ENCODE measurements at regions not wholly inside any gene's neighbourhood (a gene's known extent, or its start where the extent isn't known, plus 50 kb on each side); places are given as distances from the start of the nearest gene placed in this dataset.

DNA sequence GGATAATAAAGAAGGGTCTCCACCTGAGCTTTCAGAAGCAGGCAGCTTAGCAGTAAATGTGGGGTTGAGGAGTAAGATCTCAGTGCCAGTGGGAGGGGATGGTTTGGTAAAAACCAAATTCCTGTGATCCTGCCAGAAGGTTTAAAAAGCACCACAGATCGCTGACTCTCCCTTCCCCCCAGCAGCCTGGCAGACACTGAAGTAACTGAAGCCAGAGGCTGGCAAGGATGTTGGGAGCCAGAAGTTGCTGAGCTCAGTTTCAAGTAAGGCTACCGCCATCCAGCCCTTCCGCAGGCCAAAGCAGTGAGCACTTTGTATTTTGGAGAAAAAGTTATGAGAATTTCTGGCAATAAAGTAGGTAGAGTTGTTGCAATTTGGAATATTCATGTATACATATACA lies 246.4 kb downstream of the ZNF621 start:
- H3K9me2 ChIP-seq (replicated peaks; ENCODE audit: low read depth, low read length): no peaks in the 10 kb centered on the region
- H2AFZ ChIP-seq (ENCODE audit: low read length): no peak overlapping the region
- H3K27me3 ChIP-seq (ENCODE audit: insufficient read depth, low read length, poor library complexity, severe bottlenecking): no peaks in the 10 kb centered on the region
- H4K20me1 ChIP-seq (ENCODE audit: insufficient read depth, low read length, poor library complexity, severe bottlenecking): no peaks in the 10 kb centered on the region
- no peaks in the 10 kb centered on the region for H3F3A ChIP-seq (ENCODE audit: low read depth)
- H3K9me3 ChIP-seq (ENCODE audit: insufficient read depth, low read depth, low read length): no peaks in the 10 kb centered on the region
- H3K9ac ChIP-seq (ENCODE audit: low read depth, low read length, poor library complexity, severe bottlenecking): no peak overlapping the region
- no peaks in the 10 kb centered on the region for H3K36me3 ChIP-seq (ENCODE audit: insufficient read depth, low read length)
- H3K4me1 ChIP-seq (ENCODE audit: insufficient read depth, low read length, poor library complexity, severe bottlenecking): no peaks in the 10 kb centered on the region
- no peak overlapping the region for H3K4me2 ChIP-seq (ENCODE audit: low read depth, low read length, poor library complexity, severe bottlenecking)
- H3K4me3 ChIP-seq (ENCODE audit: low read length, poor library complexity, severe bottlenecking): no peak overlapping the region
- no peaks in the 10 kb centered on the region for H3K79me2 ChIP-seq (ENCODE audit: insufficient read depth, low read length)
- no peak for TF ChIP-seq EZH2phosphoT487 (IDR thresholded peaks at IDR 0.05; ENCODE audit: borderline replicate concordance)
- TF ChIP-seq, protein P1, sequence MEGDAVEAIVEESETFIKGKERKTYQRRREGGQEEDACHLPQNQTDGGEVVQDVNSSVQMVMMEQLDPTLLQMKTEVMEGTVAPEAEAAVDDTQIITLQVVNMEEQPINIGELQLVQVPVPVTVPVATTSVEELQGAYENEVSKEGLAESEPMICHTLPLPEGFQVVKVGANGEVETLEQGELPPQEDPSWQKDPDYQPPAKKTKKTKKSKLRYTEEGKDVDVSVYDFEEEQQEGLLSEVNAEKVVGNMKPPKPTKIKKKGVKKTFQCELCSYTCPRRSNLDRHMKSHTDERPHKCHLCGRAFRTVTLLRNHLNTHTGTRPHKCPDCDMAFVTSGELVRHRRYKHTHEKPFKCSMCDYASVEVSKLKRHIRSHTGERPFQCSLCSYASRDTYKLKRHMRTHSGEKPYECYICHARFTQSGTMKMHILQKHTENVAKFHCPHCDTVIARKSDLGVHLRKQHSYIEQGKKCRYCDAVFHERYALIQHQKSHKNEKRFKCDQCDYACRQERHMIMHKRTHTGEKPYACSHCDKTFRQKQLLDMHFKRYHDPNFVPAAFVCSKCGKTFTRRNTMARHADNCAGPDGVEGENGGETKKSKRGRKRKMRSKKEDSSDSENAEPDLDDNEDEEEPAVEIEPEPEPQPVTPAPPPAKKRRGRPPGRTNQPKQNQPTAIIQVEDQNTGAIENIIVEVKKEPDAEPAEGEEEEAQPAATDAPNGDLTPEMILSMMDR (conservative IDR thresholded peaks at IDR 0.05; ENCODE audit: low read length): no peak

DNA sequence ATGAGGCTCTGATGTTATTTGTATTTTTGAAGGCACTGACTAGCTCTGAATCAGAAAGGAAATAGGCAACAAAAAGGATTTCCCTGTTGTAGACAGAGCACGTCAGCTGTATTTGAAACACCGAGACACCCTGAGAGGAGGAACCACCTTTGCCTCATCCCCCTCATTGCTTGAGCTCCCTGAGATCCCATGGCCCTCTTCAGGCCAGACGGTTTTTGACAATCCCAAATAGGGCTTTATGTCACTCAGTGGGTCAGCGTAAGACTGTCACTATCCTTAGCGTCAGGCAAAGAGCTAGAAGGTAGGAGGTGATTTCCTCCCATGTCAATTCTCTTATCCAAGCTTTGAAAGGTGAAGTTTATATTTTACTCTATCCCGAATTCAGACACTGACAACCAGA lies 254.3 kb downstream of the ZNF621 start:
- Histone ChIP-seq H3K4me2 (ENCODE audit: low read depth, low read length, poor library complexity, severe bottlenecking) (no peak overlapping the region), H3F3A (ENCODE audit: low read depth) (no peaks in the 10 kb centered on the region), H3K27me3 (ENCODE audit: insufficient read depth, low read length, poor library complexity, severe bottlenecking) (no peaks in the 10 kb centered on the region), H3K4me1 (ENCODE audit: insufficient read depth, low read length, poor library complexity, severe bottlenecking) (no peaks in the 10 kb centered on the region), H3K79me2 (ENCODE audit: insufficient read depth, low read length) (no peaks in the 10 kb centered on the region), H3K9me2 (replicated peaks; ENCODE audit: low read depth, low read length) (no peaks in the 10 kb centered on the region), H4K20me1 (ENCODE audit: insufficient read depth, low read length, poor library complexity, severe bottlenecking) (no peaks in the 10 kb centered on the region), H3K4me3 (ENCODE audit: low read length, poor library complexity, severe bottlenecking) (no peak overlapping the region), H3K9me3 (ENCODE audit: insufficient read depth, low read depth, low read length) (no peaks in the 10 kb centered on the region), H3K36me3 (ENCODE audit: insufficient read depth, low read length) (no peaks in the 10 kb centered on the region), H3K9ac (ENCODE audit: low read depth, low read length, poor library complexity, severe bottlenecking) (no peak overlapping the region), H2AFZ (ENCODE audit: low read length) (no peak overlapping the region)
- no peak for TF ChIP-seq EZH2phosphoT487 (IDR thresholded peaks at IDR 0.05; ENCODE audit: borderline replicate concordance)
- TF ChIP-seq, protein P1 (conservative IDR thresholded peaks at IDR 0.05; ENCODE audit: low read length): no peak

DNA sequence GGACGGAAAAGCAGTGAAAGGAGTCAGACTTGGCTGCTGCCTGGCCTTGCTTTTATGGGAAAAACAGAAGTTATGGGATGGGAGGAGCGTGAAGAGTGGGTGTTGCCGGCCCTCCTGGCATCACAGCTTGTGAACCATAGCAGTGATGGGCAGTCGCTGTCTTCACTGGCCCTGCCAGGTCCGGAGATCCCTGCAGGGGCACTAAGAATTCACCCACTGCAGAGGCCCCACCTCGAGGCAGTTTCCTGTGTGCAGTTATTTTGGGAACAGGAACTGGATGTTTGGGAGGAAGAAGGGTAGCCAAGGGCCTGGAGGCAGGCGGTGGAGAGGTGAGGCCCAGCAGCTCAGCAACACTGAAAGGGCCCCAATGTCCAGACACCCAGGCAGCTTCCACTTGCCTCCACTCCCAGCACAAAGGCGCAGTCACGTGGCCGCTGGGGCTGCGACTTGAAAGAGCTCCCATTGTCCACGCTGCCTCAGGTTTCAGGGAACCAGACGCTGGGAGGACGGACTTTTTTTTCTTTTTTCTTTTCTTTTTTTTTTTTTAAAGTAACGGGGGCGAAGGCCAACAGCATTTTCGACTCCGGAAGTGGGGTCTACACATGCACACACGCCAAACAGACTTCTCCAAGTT lies 255.6 kb downstream of the ZNF621 start:
- Histone ChIP-seq H3K27me3 (ENCODE audit: insufficient read depth, low read length, poor library complexity, severe bottlenecking) (no peaks in the 10 kb centered on the region), H4K20me1 (ENCODE audit: insufficient read depth, low read length, poor library complexity, severe bottlenecking) (no peaks in the 10 kb centered on the region), H3K4me3 (ENCODE audit: low read length, poor library complexity, severe bottlenecking) (no peak overlapping the region), H3K4me1 (ENCODE audit: insufficient read depth, low read length, poor library complexity, severe bottlenecking) (no peaks in the 10 kb centered on the region), H3K79me2 (ENCODE audit: insufficient read depth, low read length) (no peaks in the 10 kb centered on the region), H3K9me2 (replicated peaks; ENCODE audit: low read depth, low read length) (no peaks in the 10 kb centered on the region), H2AFZ (ENCODE audit: low read length) (no peak overlapping the region), H3F3A (ENCODE audit: low read depth) (no peaks in the 10 kb centered on the region), H3K9ac (ENCODE audit: low read depth, low read length, poor library complexity, severe bottlenecking) (no peak overlapping the region), H3K36me3 (ENCODE audit: insufficient read depth, low read length) (no peaks in the 10 kb centered on the region), H3K4me2 (ENCODE audit: low read depth, low read length, poor library complexity, severe bottlenecking) (no peak overlapping the region), H3K9me3 (ENCODE audit: insufficient read depth, low read depth, low read length) (no peaks in the 10 kb centered on the region)
- TF ChIP-seq EZH2phosphoT487 (IDR thresholded peaks at IDR 0.05; ENCODE audit: borderline replicate concordance): no peak
- TF ChIP-seq, protein P1 (conservative IDR thresholded peaks at IDR 0.05; ENCODE audit: low read length): no peak

Measured in Loucy (cell line).